GM23338 (cell line): ENCODE measurements at regions not wholly inside any gene's neighbourhood (a gene's known extent, or its start where the extent isn't known, plus 50 kb on each side); places are given as distances from the start of the nearest gene placed in this dataset.

Source experiments
- ATAC-seq: fragments of 200-7000 bp; cut with Tn5 transposase; 3 replicates; pipeline ENCODE4 v1.9.1; 2020
- DNase-seq: peaks from one replicate; pipeline ENCODE4 v3.0.0-alpha.2; 2015; ENCODE audit warnings: low spot score
- H2AFZ ChIP-seq: fragments of 200-600 bp; sonication (generic); 2 replicates; pipeline ENCODE4 v1.8.0; 2016; ENCODE audit warnings: antibody characterized with exemption, mild to moderate bottlenecking, moderate library complexity
- H3F3A ChIP-seq: fragments of 200-600 bp; sonication (generic); replicated peaks from 2 replicates; pipeline ENCODE4 v1.8.0; 2017; ENCODE audit warnings: antibody characterized with exemption, mixed run types, low read depth
- H3K27ac ChIP-seq: fragments of 200-600 bp; sonication (generic); 2 replicates; pipeline ENCODE4 v1.6.1; 2016; ENCODE audit warnings: low read depth
- H3K27me3 ChIP-seq: fragments of 200-600 bp; sonication (generic); 2 replicates; pipeline ENCODE4 v1.8.0; 2016; ENCODE audit warnings: mild to moderate bottlenecking, mixed run types, moderate library complexity; ENCODE audit not compliant: insufficient read depth
- H3K36me3 ChIP-seq: fragments of 200-600 bp; sonication (generic); 2 replicates; pipeline ENCODE4 v1.8.0; 2016; ENCODE audit warnings: mild to moderate bottlenecking; ENCODE audit not compliant: insufficient read depth
- H3K4me1 ChIP-seq: fragments of 200-600 bp; sonication (generic); 2 replicates; pipeline ENCODE4 v1.8.0; 2016; ENCODE audit warnings: mild to moderate bottlenecking, moderate library complexity; ENCODE audit not compliant: insufficient read depth
- H3K4me2 ChIP-seq: fragments of 200-600 bp; sonication (generic); 2 replicates; pipeline ENCODE4 v1.7.1; 2017; ENCODE audit warnings: mixed run types
- H3K4me3 ChIP-seq: fragments of 200-600 bp; sonication (generic); 2 replicates; pipeline ENCODE4 v1.6.1; 2016; ENCODE audit warnings: mixed run types
- H3K79me2 ChIP-seq: fragments of 200-600 bp; sonication (generic); replicated peaks from 2 replicates; pipeline ENCODE4 v1.8.0; 2017; ENCODE audit warnings: mild to moderate bottlenecking; ENCODE audit not compliant: insufficient read depth
- H3K9me2 ChIP-seq: fragments of 200-600 bp; sonication (generic); 2 replicates; pipeline ENCODE4 v1.8.0; 2017; ENCODE audit not compliant: insufficient read depth
- H4K20me1 ChIP-seq: fragments of 200-600 bp; sonication (generic); replicated peaks from 2 replicates; pipeline ENCODE4 v1.8.0; 2017; ENCODE audit warnings: mild to moderate bottlenecking; ENCODE audit not compliant: insufficient read depth
- H3K27ac Mint-ChIP-seq: 2 replicates; pipeline ENCODE4 v1.8.0; 2020; ENCODE audit warnings: inconsistent platforms, mild to moderate bottlenecking, moderate library complexity, mixed read lengths
- H3K27me3 Mint-ChIP-seq: 3 replicates; pipeline ENCODE4 v1.8.0; 2022; ENCODE audit warnings: low read depth, mild to moderate bottlenecking, moderate library complexity, mixed read lengths, inconsistent platforms; ENCODE audit not compliant: insufficient read depth, poor library complexity
- H3K36me3 Mint-ChIP-seq: 3 replicates; pipeline ENCODE4 v1.8.0; 2021; ENCODE audit warnings: low read depth, mild to moderate bottlenecking, inconsistent platforms, moderate library complexity, mixed read lengths
- H3K4me1 Mint-ChIP-seq: 3 replicates; pipeline ENCODE4 v1.8.0; 2020; ENCODE audit warnings: mild to moderate bottlenecking, inconsistent platforms, mixed read lengths
- H3K4me3 Mint-ChIP-seq: 3 replicates; pipeline ENCODE4 v1.8.0; 2021; ENCODE audit warnings: moderate library complexity, mild to moderate bottlenecking, inconsistent platforms, mixed read lengths
- H3K9me3 Mint-ChIP-seq: 3 replicates; pipeline ENCODE4 v1.8.0; 2020; ENCODE audit warnings: moderate library complexity, mild to moderate bottlenecking, inconsistent platforms, mixed read lengths
- CREB1 ChIP-seq: fragments of 250-450 bp; sonication (Bioruptor Pico); IDR thresholded peaks from 2 replicates; pipeline ENCODE4 v1.5.0; 2020; ENCODE audit warnings: low read depth, mild to moderate bottlenecking, moderate library complexity
- EZH2 ChIP-seq: fragments of 200-600 bp; sonication (generic); IDR thresholded peaks from one replicate; pipeline ENCODE4 v1.8.0; 2017; ENCODE audit warnings: antibody characterized with exemption, mild to moderate bottlenecking, low read depth; ENCODE audit not compliant: unreplicated experiment
- EZH2phosphoT487 ChIP-seq: fragments of 200-600 bp; sonication (generic); IDR thresholded peaks from one replicate; pipeline ENCODE4 v1.8.1; 2018; ENCODE audit warnings: antibody characterized with exemption; ENCODE audit not compliant: unreplicated experiment
- JUNB ChIP-seq: IDR thresholded peaks from one replicate; pipeline ENCODE4 v1.6.1; 2016; ENCODE audit warnings: antibody characterized with exemption; ENCODE audit not compliant: unreplicated experiment
- NANOG ChIP-seq: IDR thresholded peaks from 2 replicates; pipeline ENCODE4 v1.6.1; 2016; ENCODE audit warnings: antibody characterized with exemption, borderline replicate concordance
- REST ChIP-seq: IDR thresholded peaks from one replicate; pipeline ENCODE4 v1.6.1; 2018; ENCODE audit warnings: antibody characterized with exemption; ENCODE audit not compliant: unreplicated experiment
- STAT1 ChIP-seq: IDR thresholded peaks from one replicate; pipeline ENCODE4 v1.6.1; 2016; ENCODE audit warnings: antibody characterized with exemption; ENCODE audit not compliant: unreplicated experiment
- ZNF114 ChIP-seq: fragments of 250-450 bp; sonication (Bioruptor Pico); IDR thresholded peaks from 2 replicates; pipeline ENCODE4 v1.5.0; 2020; ENCODE audit warnings: mild to moderate bottlenecking, moderate library complexity
- ZNF331 ChIP-seq: fragments of 250-450 bp; sonication (Bioruptor Pico); IDR thresholded peaks from 2 replicates; pipeline ENCODE4 v1.5.0; 2020; ENCODE audit warnings: low read depth, mild to moderate bottlenecking, moderate library complexity
- ZNF462 ChIP-seq: fragments of 250-450 bp; sonication (Bioruptor Pico); IDR thresholded peaks from 2 replicates; pipeline ENCODE4 v1.5.0; 2020; ENCODE audit warnings: mild to moderate bottlenecking, moderate library complexity

GRCh38 chr7:138304071-138304320 lies 156.1 kb upstream of the TRIM24 start:
- no peaks in the 10 kb centered on the region for H3K79me2 ChIP-seq
- H2AFZ ChIP-seq = peak overlapping the region; percentile 39
- H3K4me1 Mint-ChIP-seq = no peaks in the 10 kb centered on the region; the same call in 2 of the 3 replicates
- H3K9me3 Mint-ChIP-seq = peaks cover 3% of the 10 kb centered on the region; the same call in 1 of the 3 replicates
- no peaks in the 10 kb centered on the region for H3F3A ChIP-seq
- no peak for TF ChIP-seq EZH2phosphoT487
- TF ChIP-seq STAT1 = no peak
- TF ChIP-seq ZNF331 (CRISPR knock-in tag) = no peak
- no peak for TF ChIP-seq NANOG
- TF ChIP-seq ZNF114 (CRISPR knock-in tag) = no peak
- no peak for TF ChIP-seq JUNB
- TF ChIP-seq ZNF462 (CRISPR knock-in tag) = no peak
- no peak for TF ChIP-seq EZH2
- TF ChIP-seq CREB1 (CRISPR knock-in tag) = no peak
- no peak for TF ChIP-seq REST
- no peak overlapping the region for H3K4me2 ChIP-seq
- H3K4me3 ChIP-seq = no peak overlapping the region
- peaks cover 6% of the 10 kb centered on the region for H3K4me1 ChIP-seq
- H3K36me3 Mint-ChIP-seq = no peaks in the 10 kb centered on the region
- ATAC-seq (no peak), DNase-seq (no peak)
- H3K9me2 ChIP-seq = no peaks in the 10 kb centered on the region
- H3K27ac ChIP-seq = peak overlapping the region; percentile 50; the same call in 1 of the 2 replicates
- H3K4me3 Mint-ChIP-seq = no peak overlapping the region
- no peak overlapping the region for H3K27ac Mint-ChIP-seq
- no peaks in the 10 kb centered on the region for H4K20me1 ChIP-seq
- no peaks in the 10 kb centered on the region; the same call in 1 of the 2 replicates for H3K36me3 ChIP-seq
- no peaks in the 10 kb centered on the region for H3K27me3 ChIP-seq
- no peaks in the 10 kb centered on the region for H3K27me3 Mint-ChIP-seq
